Chondrocyte (in vitro differentiated cells): ENCODE measurements at regions not wholly inside any gene's neighbourhood (a gene's known extent, or its start where the extent isn't known, plus 50 kb on each side); places are given as distances from the start of the nearest gene placed in this dataset.

Experiments
- DNase-seq: peaks from one replicate; pipeline ENCODE4 v3.0.0; 2021; ENCODE audit warnings: mixed read lengths, low spot score
- H3K27ac Mint-ChIP-seq: one replicate; pipeline ENCODE4 v1.8.0; 2021; ENCODE audit warnings: mild to moderate bottlenecking, moderate library complexity, mixed read lengths; ENCODE audit not compliant: unreplicated experiment
- H3K27me3 Mint-ChIP-seq: 2 replicates; pipeline ENCODE4 v1.8.0; 2021; ENCODE audit warnings: low read depth, mixed read lengths
- H3K36me3 Mint-ChIP-seq: 2 replicates; pipeline ENCODE4 v1.8.0; 2021; ENCODE audit warnings: low read depth, mixed read lengths
- H3K4me1 Mint-ChIP-seq: 2 replicates; pipeline ENCODE4 v1.8.0; 2021; ENCODE audit warnings: low read depth, mild to moderate bottlenecking, mixed read lengths
- H3K4me3 Mint-ChIP-seq: one replicate; pipeline ENCODE4 v1.8.0; 2021; ENCODE audit warnings: mild to moderate bottlenecking, moderate library complexity, mixed read lengths; ENCODE audit not compliant: unreplicated experiment
- H3K9me3 Mint-ChIP-seq: 2 replicates; pipeline ENCODE4 v1.8.0; 2021; ENCODE audit warnings: low read depth, mixed read lengths
- CTCF ChIP-seq: fragments of 200-600 bp; sonication (generic); IDR thresholded peaks from 2 replicates; pipeline ENCODE4 v1.5.0; 2021; ENCODE audit warnings: antibody characterized with exemption, mild to moderate bottlenecking, moderate library complexity

- Mint-ChIP-seq H3K27ac (no peak overlapping the region), H3K4me3 (no peak overlapping the region), H3K4me1 (peaks cover 7% of the 10 kb centered on the region), H3K9me3 (no peaks in the 10 kb centered on the region), H3K27me3 (peaks cover 4% of the 10 kb centered on the region), H3K36me3 (peaks cover 2% of the 10 kb centered on the region)
- no peak for DNase-seq
- TF ChIP-seq CTCF: no peak
Measured at GRCh38 chr12:30818562-30818961, 63.8 kb upstream of the CAPRIN2 start.

- Mint-ChIP-seq H3K4me1 (peaks cover 3% of the 10 kb centered on the region), H3K4me3 (no peak overlapping the region), H3K27me3 (peaks cover 4% of the 10 kb centered on the region), H3K36me3 (peaks cover 2% of the 10 kb centered on the region), H3K9me3 (no peaks in the 10 kb centered on the region), H3K27ac (no peak overlapping the region)
- TF ChIP-seq CTCF: no peak
- DNase-seq: no peak
Measured at GRCh38 chr12:30816742-30817465, 62.2 kb upstream of the CAPRIN2 start.

GRCh38 chr12:30814295-30814655 lies 59.5 kb upstream of the CAPRIN2 start:
- no peaks in the 10 kb centered on the region for H3K9me3 Mint-ChIP-seq
- H3K27ac Mint-ChIP-seq: no peak overlapping the region
- no peak overlapping the region for H3K4me3 Mint-ChIP-seq
- no peak for DNase-seq
- TF ChIP-seq CTCF: no peak
- H3K36me3 Mint-ChIP-seq: peaks cover 2% of the 10 kb centered on the region
- H3K27me3 Mint-ChIP-seq: no peaks in the 10 kb centered on the region
- no peaks in the 10 kb centered on the region for H3K4me1 Mint-ChIP-seq

- peaks cover 1% of the 10 kb centered on the region for H3K36me3 Mint-ChIP-seq
- no peak overlapping the region for H3K4me3 Mint-ChIP-seq
- no peak overlapping the region for H3K27ac Mint-ChIP-seq
- no peaks in the 10 kb centered on the region for H3K4me1 Mint-ChIP-seq
- no peak for DNase-seq
- no peak for TF ChIP-seq CTCF
- H3K27me3 Mint-ChIP-seq: no peaks in the 10 kb centered on the region
- peaks cover 1% of the 10 kb centered on the region for H3K9me3 Mint-ChIP-seq
Measured at GRCh38 chr12:30813525-30814294, 59.0 kb upstream of the CAPRIN2 start.

- Mint-ChIP-seq H3K4me1 (peaks cover 5% of the 10 kb centered on the region), H3K4me3 (no peak overlapping the region), H3K27me3 (no peaks in the 10 kb centered on the region), H3K36me3 (peaks cover 4% of the 10 kb centered on the region), H3K9me3 (peaks cover 7% of the 10 kb centered on the region), H3K27ac (no peak overlapping the region)
- no peak for DNase-seq
- no peak for TF ChIP-seq CTCF
Measured at GRCh38 chr12:30811966-30812365, 57.2 kb upstream of the CAPRIN2 start.
